ENCODE measurements at regions not wholly inside any gene's neighbourhood (a gene's known extent, or its start where the extent isn't known, plus 50 kb on each side); places are given as distances from the start of the nearest gene placed in this dataset.
"Not testable (repeated sequence)": the region's sequence is repeated elsewhere in the genome, so short reads cannot be mapped to it uniquely, and the experiment has no call there.

- TF ChIP-seq, protein P1, sequence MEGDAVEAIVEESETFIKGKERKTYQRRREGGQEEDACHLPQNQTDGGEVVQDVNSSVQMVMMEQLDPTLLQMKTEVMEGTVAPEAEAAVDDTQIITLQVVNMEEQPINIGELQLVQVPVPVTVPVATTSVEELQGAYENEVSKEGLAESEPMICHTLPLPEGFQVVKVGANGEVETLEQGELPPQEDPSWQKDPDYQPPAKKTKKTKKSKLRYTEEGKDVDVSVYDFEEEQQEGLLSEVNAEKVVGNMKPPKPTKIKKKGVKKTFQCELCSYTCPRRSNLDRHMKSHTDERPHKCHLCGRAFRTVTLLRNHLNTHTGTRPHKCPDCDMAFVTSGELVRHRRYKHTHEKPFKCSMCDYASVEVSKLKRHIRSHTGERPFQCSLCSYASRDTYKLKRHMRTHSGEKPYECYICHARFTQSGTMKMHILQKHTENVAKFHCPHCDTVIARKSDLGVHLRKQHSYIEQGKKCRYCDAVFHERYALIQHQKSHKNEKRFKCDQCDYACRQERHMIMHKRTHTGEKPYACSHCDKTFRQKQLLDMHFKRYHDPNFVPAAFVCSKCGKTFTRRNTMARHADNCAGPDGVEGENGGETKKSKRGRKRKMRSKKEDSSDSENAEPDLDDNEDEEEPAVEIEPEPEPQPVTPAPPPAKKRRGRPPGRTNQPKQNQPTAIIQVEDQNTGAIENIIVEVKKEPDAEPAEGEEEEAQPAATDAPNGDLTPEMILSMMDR (IDR thresholded peaks at IDR 0.05; ENCODE audit: extremely low read depth, missing control alignments), result no peak
- DNase-seq (ENCODE audit: low spot score), result no peak
Observed at GRCh38 chr1:219074084-219074728, 99.5 kb upstream of the LYPLAL1 start.

DNA sequence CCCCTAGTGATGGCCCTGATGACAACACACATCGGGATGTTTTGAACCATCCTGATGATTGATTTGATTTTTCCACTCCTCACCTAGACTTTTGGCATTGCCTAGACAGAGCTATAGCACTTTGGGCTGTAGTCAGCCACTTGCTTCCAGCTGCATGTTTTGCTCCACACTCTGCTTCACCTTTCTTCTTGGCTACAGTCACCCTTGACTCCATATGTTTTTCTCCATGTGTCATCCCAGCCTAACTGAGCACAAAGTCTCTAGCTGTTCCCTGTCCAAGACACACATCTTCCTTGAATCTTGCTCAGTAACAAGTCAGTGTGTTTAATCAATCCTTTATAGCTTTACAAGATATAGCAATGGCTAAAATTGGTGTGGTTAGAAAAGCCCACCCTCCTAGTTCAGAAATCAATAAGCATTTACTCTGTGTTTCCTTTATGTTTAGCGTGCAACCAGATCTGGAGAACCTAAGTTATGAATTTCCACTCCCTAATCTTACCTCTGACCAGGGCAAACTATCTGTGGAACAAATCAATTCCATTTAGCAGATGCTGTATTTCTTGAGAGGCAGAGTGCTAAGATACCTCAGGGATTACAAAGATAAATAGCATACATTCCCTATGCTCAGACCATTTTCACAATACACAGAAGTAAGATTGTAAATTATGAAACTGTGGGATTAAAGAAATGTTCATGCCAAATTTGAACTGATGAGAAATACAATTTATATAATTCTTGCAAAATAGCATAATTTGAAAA is 98.4 kb upstream of the LYPLAL1 start:
- no peak for DNase-seq (ENCODE audit: low spot score)
- TF ChIP-seq, protein P1 (IDR thresholded peaks at IDR 0.05; ENCODE audit: extremely low read depth, missing control alignments), result no peak

DNA sequence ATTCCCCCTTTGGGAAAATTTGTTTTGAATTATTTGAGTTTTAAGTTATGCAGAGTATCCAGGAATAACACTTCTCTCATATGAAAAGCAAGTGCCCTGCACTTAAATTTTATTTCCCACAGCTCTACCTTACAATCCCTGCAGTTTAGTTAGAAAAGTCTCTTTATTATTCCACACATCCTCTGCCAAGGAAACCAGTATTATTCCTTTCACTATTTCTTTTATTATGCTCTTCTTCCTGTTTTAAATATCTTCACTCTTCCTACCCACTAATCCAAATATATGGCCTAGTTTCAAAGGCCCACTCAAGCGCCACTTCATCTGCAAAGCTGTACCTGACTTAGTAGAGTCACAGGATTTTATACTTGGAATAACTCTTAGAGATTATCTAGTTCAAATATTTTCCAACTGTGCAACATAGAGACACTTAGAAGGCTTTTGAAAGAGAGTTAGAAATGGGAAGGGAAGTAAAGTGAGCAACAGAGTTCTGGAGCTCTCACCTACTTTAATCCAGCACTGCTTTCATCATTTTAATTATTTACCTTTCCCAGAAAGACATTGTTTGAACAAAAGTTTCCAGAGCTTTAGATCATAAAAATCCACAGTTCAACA is 97.2 kb upstream of the LYPLAL1 start:
- no peak for DNase-seq (ENCODE audit: low spot score)
- TF ChIP-seq, protein P1 (IDR thresholded peaks at IDR 0.05; ENCODE audit: extremely low read depth, missing control alignments), result no peak

- DNase-seq (ENCODE audit: low spot score), result not testable (repeated sequence)
Observed at GRCh38 chr1:219077767-219078166, 95.9 kb upstream of the LYPLAL1 start.

DNA sequence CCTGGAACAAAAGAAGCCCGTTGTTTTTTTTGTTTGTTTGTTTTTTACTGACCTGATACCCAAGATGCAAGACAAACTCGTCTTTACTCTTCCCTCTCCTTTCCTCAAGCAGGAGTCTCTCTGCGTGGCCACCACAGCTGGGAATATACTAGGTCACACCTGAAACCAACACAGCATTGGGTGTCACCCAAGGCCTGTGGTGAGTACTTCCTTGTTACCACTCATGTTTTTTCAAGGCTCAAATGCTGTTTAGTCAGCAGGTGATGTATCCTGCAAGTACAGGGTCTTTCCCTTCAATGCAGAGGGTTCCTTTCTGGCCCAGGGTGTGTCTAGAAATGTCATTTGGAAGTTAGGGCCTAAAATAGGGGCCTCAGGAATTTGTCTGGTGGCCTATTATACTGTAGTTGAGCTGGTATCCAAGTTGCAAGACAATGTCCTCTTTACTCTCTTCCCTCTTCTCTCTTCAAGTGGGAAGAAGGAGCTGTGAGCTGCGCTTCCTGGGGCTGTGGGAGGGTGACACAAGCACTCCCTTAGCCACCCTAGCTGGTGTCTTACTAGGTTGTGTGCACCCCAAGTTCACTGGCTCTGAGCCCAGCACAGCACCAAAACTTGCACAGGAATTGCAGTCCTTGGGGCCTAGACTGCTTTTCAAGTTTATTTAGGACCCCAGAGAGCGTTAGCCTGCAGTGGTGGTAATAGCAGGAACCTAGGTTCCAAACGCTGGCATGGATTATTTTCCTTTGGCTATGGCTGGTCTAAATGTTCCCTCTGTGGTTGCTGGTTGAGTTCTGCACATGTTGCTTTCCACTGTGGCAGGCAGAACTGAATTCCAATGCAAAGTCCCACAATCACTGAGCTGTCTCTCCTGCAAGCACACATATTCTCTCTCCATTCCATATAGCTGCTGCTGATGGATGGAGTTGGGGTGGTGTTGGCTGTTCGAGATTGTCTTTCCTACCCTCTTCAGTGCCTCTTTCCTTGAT is 91.4 kb upstream of the LYPLAL1 start:
- DNase-seq (ENCODE audit: low spot score), result no peak
- TF ChIP-seq, protein P1 (IDR thresholded peaks at IDR 0.05; ENCODE audit: extremely low read depth, missing control alignments), result no peak

- TF ChIP-seq, protein P1 (IDR thresholded peaks at IDR 0.05; ENCODE audit: extremely low read depth, missing control alignments), result no peak
- no peak for DNase-seq (ENCODE audit: low spot score)
Observed at GRCh38 chr1:219083631-219084030, 90.0 kb upstream of the LYPLAL1 start.

DNA sequence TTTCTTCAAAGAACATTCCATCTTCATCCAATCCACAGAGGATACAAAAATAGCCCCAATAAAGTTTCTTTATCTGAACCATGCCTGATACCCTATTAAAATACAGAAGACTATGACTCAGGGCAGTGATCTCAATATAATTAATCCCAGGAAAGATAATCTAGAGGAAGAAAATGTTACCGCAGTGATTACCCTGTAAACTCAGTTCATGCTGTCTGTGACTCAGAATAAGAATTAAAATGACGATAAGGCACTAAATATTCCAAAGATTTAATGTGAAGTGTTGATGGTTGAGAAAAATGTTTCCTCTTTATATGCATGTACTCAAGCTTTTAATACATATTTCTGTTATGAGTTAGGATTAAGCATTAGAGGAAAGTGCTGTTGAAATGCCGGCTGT is 88.6 kb upstream of the LYPLAL1 start:
- DNase-seq (ENCODE audit: low spot score), result no peak
- TF ChIP-seq, protein P1 (IDR thresholded peaks at IDR 0.05; ENCODE audit: extremely low read depth, missing control alignments), result no peak

Data from GM20000 (cell line).